HEK293T (cell line): ENCODE measurements at regions not wholly inside any gene's neighbourhood (a gene's known extent, or its start where the extent isn't known, plus 50 kb on each side); places are given as distances from the start of the nearest gene placed in this dataset.

Experiments
- FOXK2 ChIP-seq: fragments of 450-650 bp; IDR thresholded peaks from 2 replicates; pipeline ENCODE4 v1.6.1; 2016; ENCODE audit warnings: mild to moderate bottlenecking
- SP1 ChIP-seq: fragments of 450-650 bp; IDR thresholded peaks from 2 replicates; pipeline ENCODE4 v1.6.1; 2017
- ZNF384 ChIP-seq: fragments of 450-650 bp; IDR thresholded peaks from 2 replicates; pipeline ENCODE4 v1.6.1; 2016

- TF ChIP-seq FOXK2 (no peak), SP1 (no peak), ZNF384 (no peak)
Observed at GRCh38 chr7:91722831-91723230, 157.7 kb downstream of the MTERF1 start.
